Stimulated activated CD4-positive, alpha-beta T cell treated with anti-CD3 and anti-CD28 coated beads, Interleukin-1b, Interleukin-23, amount 100 ng/mL, for 1 hour (primary cell): ENCODE measurements at regions not wholly inside any gene's neighbourhood (a gene's known extent, or its start where the extent isn't known, plus 50 kb on each side); places are given as distances from the start of the nearest gene placed in this dataset.

ENCODE experiments used
- DNase-seq, 2 donors: peaks; one replicate each; pipeline ENCODE4 v3.0.0-alpha.2; 2020; ENCODE audit warnings: low read depth in 2 of 2

DNA sequence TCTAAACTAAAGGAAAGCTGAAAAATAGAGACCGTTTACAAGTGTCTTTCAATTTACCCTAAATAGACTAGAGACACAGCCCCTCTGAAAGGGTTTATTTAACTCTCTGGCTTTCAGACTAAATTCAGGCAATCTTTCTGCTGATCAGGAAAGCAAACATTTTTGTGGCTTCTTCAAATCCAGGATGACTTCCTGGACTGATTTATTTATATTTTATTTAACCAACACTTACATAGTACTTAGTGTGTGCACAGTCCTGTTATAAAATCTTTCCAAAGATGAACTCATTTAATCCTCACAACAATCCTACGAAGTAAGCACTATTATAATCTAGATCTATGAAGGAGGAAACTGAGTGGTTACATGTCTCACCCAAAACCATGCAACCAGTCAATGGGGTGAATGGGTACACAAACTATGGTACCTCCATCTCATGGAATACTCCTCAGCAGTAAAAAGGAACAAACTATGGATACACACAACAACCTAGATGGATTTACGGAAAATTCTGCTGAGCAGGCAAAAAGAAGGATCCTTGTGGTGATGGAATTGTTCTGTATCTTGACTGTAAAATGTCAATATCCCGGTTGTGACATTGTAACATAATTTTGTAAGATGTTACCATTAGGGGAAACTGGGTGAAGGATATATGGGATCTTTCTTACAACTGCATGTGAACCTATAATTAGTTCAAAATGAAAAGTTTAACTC lies 64.1 kb upstream of the MAMLD1 start:
- DNase-seq = no peak

DNA sequence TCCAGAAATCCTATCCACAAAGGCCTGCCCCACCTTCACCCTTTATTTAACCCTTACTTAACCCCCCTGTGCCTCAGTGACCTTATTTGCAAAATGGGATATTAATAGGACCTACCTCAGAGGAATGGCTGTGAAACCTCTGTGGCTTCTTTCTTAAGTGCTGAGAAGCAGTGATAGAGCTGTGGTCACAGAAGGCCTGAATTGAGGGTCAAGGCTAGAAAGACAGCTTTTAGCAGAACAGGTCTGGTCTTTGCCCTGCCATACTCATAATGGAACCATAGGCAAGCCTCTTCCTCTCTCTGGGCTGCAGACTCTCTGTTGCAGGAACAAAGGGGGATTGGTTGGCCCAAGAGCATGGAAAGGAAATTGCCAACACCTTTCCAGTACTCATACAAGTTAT lies 63.5 kb upstream of the MAMLD1 start:
- no peak for DNase-seq

DNA sequence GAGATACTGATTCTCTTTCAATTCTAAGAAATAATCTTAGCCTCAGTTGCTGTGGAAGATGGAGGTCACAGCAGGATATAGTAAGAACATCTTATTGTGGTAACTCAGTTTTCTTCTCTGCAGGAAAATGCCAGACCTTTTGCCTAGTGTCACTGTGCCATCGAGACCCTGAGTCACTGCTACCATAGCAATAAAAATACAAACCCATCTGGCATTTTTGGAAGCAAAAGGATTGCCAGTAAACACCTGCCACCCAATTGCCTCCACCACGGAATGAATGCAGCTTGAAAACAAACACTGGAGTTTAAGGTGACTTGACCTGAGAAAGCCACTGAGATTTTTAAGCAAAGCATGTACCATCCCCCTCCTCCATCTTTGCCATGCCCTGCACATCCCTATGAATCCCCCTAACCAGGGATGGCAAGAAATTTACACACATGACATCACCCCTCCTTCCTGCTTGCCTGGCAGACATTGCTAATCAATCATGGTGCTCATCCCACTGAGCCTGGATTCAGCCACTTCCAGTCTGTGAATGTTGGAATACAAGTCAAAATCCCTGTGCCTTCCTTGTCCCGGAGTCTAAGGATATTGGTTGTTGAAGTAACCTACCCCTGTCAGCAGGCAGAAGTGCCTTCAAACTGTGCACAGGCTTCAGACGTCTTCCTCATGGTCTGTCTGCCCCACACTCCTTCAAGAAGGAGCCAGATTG lies 59.6 kb upstream of the MAMLD1 start:
- DNase-seq = no peak

DNA sequence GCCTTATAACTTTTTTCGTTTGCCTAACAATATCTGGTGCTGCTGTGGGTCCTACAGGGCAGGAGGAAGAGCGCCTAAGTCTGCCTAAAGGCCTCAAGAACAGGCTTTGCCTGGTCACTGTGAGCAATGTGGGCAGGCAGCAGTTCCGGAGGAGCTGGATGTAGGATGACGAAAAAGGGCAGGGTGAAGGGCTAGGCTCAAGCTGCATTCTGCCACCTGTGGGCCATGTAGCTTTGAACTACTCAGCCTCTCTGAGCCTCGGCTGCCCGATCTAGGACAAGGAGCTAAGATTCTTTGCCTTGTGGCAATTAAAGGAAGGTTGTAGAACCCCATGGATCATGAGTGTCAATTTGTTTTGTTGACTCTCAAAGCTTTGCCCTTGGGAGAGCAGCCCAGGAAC lies 57.1 kb upstream of the MAMLD1 start:
- DNase-seq = no peak

DNA sequence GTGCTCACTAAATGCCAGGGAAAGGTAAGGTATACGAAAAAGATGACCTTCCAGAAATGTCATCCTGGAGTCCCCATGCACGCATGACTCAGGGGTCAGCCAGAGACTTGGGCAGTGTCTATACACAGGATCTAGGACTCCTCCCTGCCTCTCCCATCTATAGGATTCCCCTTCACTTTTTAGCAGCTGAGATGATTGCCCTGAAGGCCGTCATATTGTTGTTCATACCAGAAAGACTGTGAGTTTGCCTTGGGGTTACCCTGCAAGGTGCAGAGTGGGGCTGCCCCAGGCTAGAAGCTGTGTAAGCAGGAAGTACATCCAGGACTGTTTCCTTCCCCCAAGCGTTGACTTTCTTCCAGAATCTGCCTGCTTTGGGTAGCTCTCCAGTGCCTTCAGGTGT lies 55.1 kb upstream of the MAMLD1 start:
- DNase-seq = no peak

DNA sequence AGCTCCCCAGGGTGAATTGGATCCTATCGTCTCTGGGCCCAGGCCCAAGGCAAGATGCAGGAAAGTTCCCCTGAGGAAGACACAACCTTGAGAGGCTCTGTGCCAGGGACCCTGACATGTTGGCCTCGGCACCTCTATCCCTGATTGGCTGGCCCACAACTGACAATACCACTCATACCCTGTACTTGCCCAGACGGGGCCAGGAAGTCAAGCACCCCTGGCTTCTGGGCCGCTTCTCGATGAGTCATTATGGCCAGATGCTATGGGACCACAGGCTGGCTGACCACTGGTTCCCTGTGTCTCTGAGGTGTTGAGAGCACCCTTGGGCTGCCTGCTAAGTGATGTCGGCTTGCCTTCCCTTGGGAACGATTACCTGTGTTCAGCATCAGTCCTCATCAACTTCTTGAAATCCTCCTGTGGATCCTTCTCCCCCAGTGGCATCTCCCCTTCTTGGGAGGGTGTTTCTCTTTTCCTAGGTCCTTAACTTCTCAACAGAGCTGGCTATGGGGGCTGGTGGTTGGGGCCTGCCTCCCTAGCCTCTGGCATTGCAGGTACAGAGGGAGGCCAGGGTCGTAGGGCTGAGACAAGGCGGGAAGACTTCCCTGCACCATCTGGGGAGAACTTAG lies 54.5 kb upstream of the MAMLD1 start:
- DNase-seq = no peak

DNA sequence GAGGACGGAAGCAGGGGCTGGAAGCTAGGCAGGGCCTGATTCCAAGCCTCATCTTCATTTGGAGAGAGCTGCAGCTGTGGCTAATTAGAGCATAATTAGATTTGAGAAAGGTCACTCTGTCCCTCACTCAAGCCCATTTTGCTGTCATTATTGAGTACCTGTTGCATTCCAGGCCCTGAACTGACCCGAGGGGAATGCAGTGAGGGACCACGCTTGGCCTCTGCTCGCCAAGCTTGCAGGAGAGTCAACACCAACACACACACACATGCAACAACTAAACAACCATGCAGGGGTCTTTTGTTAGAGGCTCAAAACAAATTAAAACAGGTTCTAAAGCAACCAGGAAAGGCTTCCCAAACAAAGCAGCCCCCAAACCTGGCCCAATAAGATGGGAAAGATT lies 52.7 kb upstream of the MAMLD1 start:
- DNase-seq = no peak

DNA sequence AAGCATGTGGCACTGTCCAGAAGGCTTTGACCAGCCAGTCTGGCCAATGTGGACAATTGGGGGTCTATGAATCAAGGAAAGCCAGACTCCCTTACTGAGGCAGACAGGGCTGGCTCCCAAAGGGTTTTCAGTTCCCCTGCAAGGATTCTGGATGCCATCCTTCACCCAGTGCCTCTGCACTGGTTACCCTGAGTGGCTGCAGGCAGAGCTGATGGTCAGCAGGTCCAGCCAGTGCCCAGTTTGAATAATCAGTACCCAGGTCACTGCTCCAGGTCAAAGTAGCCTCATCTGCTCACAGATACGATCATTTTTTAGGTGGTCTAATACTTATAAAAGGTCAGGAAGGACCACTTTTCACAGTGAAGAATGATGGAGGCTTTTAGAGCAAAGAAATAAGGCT lies 52.2 kb upstream of the MAMLD1 start:
- DNase-seq = no peak

DNA sequence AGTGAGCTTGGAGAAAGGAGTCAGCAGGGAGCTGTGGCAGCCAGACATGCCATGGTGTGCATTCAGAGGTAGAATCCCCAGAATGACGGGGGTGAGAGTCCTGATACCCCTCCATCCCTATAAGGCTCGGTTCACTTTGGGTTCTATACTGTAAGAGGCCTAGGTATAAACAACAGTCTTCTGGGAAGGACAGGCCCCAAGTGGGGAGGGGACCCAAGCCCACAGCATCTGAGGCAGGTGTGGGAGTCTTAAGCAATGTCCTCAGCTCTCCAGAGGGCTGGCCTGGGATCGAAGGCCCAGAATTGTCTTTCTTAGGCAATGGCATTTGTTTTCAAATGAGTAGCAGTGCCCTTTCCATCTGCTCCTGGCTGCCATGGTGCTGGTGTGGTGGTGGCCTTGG lies 50.2 kb upstream of the MAMLD1 start:
- DNase-seq = no peak
